HG03575 (cell line): ENCODE measurements at regions not wholly inside any gene's neighbourhood (a gene's known extent, or its start where the extent isn't known, plus 50 kb on each side); places are given as distances from the start of the nearest gene placed in this dataset.
"Not testable (repeated sequence)": the region's sequence is repeated elsewhere in the genome, so short reads cannot be mapped to it uniquely, and the experiment has no call there.

Source experiments
- ATAC-seq: cut with Tn5 transposase; IDR thresholded peaks from one replicate; pipeline ENCODE4 v1.9.1; 2021; ENCODE audit not compliant: unreplicated experiment, insufficient number of reproducible peaks, low FRiP score; ENCODE audit errors: extremely low read depth

DNA sequence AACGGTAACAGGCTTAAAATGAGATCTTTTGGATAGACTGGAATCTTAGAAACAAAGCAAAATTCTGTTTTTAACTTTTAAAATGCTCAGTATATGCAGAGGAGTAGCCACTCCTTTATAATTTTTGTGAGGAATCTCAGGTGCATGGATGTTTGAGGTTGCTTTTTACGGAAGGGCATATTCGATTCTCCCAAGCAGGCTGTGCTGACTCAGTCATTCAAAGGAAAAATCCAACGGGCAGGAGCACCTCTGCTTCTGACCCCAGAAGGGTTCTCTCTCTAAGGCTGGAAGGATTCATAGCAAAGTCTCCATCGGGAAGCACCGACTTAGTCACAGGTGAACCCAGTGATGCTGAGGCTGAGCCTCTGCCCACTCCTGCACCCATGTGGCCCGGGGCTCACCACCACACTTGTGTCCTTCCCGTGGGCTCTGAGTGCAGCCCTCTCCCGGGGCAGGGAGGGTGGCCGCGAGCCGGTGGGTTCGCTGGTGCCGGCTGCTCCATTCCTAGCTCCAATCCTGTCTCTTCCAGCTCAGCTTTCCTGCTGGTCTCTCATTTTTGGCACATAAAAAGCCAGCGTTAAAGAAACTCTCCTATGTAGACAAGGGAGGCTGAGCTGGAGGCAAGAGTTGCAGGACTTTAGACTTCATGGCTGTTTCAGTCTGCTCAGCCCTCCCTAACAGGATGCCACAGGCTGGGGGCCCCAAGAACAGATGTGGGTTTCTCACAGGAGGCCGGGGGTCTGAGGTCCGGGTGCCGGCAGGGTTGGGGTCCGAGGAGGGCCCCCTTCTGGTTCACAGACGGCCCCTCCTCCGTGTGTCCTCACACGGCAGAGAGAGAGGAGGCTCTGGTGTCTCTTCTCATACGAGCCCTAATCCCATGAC is 135.6 kb upstream of the LPCAT1 start:
- no peak for ATAC-seq

- ATAC-seq: no peak
Observed at GRCh38 chr5:1658665-1659064, 134.9 kb upstream of the LPCAT1 start.

- ATAC-seq: no peak
Observed at GRCh38 chr5:1657161-1657741, 133.5 kb upstream of the LPCAT1 start.

GRCh38 chr5:1656271-1656975 is 132.7 kb upstream of the LPCAT1 start:
- no peak for ATAC-seq

- no peak for ATAC-seq
Observed at GRCh38 chr5:1655496-1656270, 131.9 kb upstream of the LPCAT1 start.

GRCh38 chr5:1654786-1655495 is 131.2 kb upstream of the LPCAT1 start:
- no peak for ATAC-seq

- ATAC-seq: not testable (repeated sequence)
Observed at GRCh38 chr5:1653698-1654651, 130.2 kb upstream of the LPCAT1 start.

DNA sequence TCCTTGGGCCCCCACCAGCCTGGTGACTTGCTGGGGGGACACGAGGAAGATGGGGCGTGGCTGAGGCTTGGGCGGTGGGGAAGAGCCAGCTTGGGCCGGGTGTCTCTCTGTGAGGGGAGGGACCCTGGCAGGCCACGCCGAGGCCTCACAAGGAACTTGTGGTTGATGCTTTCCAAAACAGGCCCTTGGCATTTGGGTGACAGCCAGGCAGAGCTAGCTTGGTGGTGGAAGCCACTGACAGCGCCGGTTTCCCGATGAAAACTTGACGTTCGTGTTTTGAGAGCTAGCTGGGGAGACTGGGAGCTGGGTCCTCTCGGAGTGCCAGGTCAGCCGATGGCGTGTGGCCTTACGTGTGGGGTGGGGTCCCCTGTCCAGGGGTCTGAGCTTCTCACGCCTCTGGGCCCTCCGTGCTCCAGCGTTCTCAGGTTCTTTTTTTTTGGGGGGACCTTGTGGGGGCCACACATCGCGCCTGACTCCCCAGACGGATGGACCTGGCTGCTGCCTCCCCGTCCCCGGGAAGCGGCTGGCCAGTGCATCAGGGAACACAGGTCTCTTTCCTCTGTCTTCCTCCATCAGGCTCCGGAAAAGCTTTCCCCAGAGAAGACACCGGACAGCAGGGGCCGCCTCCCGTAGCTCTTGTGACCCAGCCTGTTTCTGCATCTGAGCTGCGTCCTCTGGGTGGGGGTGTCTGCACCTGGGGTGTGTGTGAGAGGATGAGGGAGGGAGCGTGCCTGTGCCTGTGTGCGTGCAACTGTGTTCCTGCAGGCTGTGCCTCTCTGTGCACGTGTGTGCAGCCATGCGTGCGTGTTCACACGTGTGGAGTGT is 129.3 kb upstream of the LPCAT1 start:
- no peak for ATAC-seq

DNA sequence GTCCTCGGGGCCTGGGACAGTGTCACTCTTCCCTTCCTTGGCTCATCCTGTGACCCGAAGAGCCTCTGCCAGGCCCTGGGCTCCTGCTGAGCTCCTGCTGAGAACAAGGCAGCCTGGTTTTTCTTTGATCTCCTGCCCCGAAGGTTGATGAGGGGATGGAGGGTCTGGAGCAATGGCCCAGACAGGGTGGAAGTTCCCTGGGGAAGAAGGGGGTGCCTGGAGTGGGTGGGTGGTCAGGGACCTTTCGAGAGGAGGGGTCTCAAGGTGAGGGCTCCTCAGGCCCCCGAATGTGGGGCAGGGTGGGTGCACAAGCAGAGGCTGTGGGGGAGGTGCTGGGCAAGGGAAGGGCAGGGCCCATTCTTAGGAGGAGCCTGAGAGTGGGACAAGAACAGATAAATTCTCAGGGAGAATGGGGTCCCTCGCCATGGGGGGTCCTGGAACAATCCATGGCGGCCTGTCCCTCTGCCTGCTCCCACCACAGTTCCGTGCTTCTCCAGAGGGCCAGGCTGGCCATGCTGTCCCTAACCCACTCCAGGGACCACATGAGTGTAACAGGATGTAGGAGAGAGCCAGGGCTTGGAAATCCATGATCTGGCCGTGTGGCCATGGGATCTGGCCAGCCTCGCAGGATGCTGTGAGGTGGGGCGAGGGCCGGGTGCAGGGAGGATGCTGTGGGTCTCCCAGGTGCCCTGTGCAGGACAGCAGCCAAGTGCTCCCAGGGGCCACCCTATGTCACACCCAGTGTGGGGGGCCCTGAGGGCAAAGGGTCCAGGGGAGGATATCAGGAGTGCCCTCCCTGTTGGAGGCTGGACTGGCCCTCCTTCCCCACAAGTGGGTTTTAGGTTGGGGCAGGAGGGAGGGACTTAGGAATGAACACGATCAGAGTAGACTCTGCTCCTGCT is 128.5 kb upstream of the LPCAT1 start:
- no peak for ATAC-seq

DNA sequence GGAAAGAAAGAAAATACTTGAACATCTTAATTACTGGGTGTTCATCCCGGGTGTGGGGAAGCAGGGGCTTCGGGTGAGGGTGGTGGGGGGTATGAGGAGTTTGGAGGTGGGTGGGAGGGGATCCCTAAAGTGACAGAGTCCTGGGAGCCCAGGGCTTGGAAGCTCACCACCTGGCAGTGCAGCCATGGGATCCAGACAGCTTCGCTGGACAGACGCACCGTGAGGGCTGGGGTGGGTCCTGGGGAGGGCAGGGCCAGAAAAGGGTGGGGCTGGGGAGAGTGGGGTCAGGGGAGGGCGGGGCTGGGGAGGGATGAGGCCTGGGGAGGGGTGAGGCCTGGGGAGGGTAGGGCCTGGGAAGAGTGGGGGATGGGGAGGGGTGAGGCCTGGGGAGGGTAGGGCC is 127.5 kb upstream of the LPCAT1 start:
- no peak for ATAC-seq

GRCh38 chr5:1649554-1649953 is 125.8 kb upstream of the LPCAT1 start:
- no peak for ATAC-seq

GRCh38 chr5:1648806-1649205 is 125.0 kb upstream of the LPCAT1 start:
- no peak for ATAC-seq

DNA sequence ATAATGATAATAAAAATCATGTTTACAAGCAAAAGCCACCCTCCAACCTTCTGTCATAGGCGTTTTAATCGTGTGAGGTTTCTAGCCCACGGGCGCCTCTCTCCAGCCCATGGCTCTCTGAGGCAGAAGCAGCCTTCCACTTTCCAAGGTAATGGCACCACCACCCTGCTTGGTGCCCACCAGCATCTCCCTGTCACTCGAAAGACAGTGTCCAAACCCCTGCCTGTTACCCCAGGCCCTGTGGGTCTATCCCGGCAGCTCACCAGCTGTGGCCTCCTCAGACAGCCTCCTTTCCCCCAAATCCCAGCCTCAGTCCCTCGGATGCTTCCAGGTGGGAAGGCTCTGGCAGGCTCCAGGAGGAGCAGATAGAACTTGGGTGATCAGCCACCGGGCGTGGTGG is 123.8 kb upstream of the LPCAT1 start:
- ATAC-seq: no peak

- ATAC-seq: no peak
Observed at GRCh38 chr5:1644810-1645571, 121.2 kb upstream of the LPCAT1 start.

GRCh38 chr5:1644393-1644809 is 120.6 kb upstream of the LPCAT1 start:
- not testable (repeated sequence) for ATAC-seq
